HepG2 (cell line): ENCODE measurements at regions not wholly inside any gene's neighbourhood (a gene's known extent, or its start where the extent isn't known, plus 50 kb on each side); places are given as distances from the start of the nearest gene placed in this dataset.

Source experiments
- ATAC-seq: fragments of 200-7000 bp; cut with Tn5 transposase; 3 replicates; pipeline ENCODE4 v1.9.1; 2020; ENCODE audit warnings: mild to moderate bottlenecking, moderate library complexity
- BruUV-seq: library from RNA; stranded (reverse); fragments of 400-500 nt; replicated peaks from 2 replicates; lab custom pipeline; 2021; lab: Mats Ljungman, UMichigan
- CTCF ChIA-PET: fragments of 300-600 bp; formaldehyde crosslinking; extraction: SDS; loops from one replicate; lab custom pipeline; 2021; ENCODE audit warnings: low total read pairs, inconsistent platforms, low intra/inter-chr PET ratio; lab: Yijun Ruan, JAX
- POLR2A ChIA-PET: fragments of 350-600 bp; sonication (Branson Sonifier 250); formaldehyde crosslinking; loops from one replicate; lab custom pipeline; 2020; ENCODE audit warnings: antibody characterized with exemption, inconsistent platforms; lab: Yijun Ruan, JAX
- DNase-seq: peaks from one replicate; pipeline ENCODE4 v3.0.0-alpha.2; 2015; ENCODE audit warnings: low spot score
- FAIRE-seq: peaks from 3 replicates; lab custom pipeline; 2011; peaks lifted over from hg19 to GRCh38; lab: Jason Lieb, UNC
- H2AFZ ChIP-seq: one replicate; pipeline ENCODE4 v1.6.1; 2011; ENCODE audit warnings: low read length, inconsistent platforms
- H3K27ac ChIP-seq: fragments of 300-600 bp; 3 replicates; pipeline ENCODE4 v1.8.0; 2011; ENCODE audit warnings: mixed run types, mild to moderate bottlenecking, mixed read lengths, low read length, inconsistent platforms; ENCODE audit not compliant: insufficient read depth; ENCODE audit errors: extremely low read length
- H3K27me3 ChIP-seq, 2 experiments: fragments of 200-600 bp in 1 of 2; 2 replicates in 1 of 2; 3 replicates in 1 of 2; pipeline versions ENCODE4 v1.6.0 to v1.8.0; 2011; ENCODE audit warnings: low read length in 2 of 2, mild to moderate bottlenecking in 2 of 2, moderate library complexity in 2 of 2, inconsistent platforms in 1 of 2; ENCODE audit not compliant: insufficient read depth in 2 of 2, control insufficient read depth in 1 of 2
- H3K36me3 ChIP-seq, 2 experiments: fragments of 200-600 bp in 1 of 2; replicated peaks in 1 of 2; 2 replicates in 1 of 2; 3 replicates in 1 of 2; pipeline versions ENCODE4 v1.5.1 to v1.8.0; 2011; ENCODE audit warnings: low read length in 2 of 2, inconsistent platforms in 1 of 2; ENCODE audit not compliant: insufficient read depth in 2 of 2, control insufficient read depth in 1 of 2
- H3K4me1 ChIP-seq: 2 replicates; pipeline ENCODE4 v1.5.1; 2012; ENCODE audit warnings: low read length, inconsistent platforms; ENCODE audit not compliant: insufficient read depth
- H3K4me2 ChIP-seq: 2 replicates; pipeline ENCODE4 v1.6.0; 2011; ENCODE audit warnings: low read depth, low read length, inconsistent platforms
- H3K4me3 ChIP-seq, 3 experiments: fragments of 200-600 bp in 1 of 3; sonication (generic), shearing (Covaris generic) in 1 of 3; replicated peaks in 1 of 3; 2 replicates each; pipeline ENCODE4 v1.5.1; 2011 to 2016; ENCODE audit warnings: low read length in 3 of 3, inconsistent platforms in 2 of 3, low read depth in 2 of 3, mild to moderate bottlenecking in 2 of 3, control low read depth in 1 of 3, mixed read lengths in 1 of 3; ENCODE audit not compliant: insufficient read depth in 1 of 3
- H3K79me2 ChIP-seq: one replicate; pipeline ENCODE4 v1.6.1; 2011; ENCODE audit warnings: low read length, inconsistent platforms; ENCODE audit not compliant: insufficient read depth
- H3K9ac ChIP-seq: 2 replicates; pipeline ENCODE4 v1.6.0; 2011; ENCODE audit warnings: mild to moderate bottlenecking, low read depth, low read length, inconsistent platforms; ENCODE audit not compliant: insufficient read depth
- H3K9me3 ChIP-seq: 2 replicates; pipeline ENCODE4 v1.5.1; 2012; ENCODE audit warnings: mild to moderate bottlenecking, low read length
- H4K20me1 ChIP-seq: 2 replicates; pipeline ENCODE4 v1.6.0; 2011; ENCODE audit warnings: inconsistent platforms, mild to moderate bottlenecking, low read length, moderate library complexity; ENCODE audit not compliant: insufficient read depth
- ADNP ChIP-seq: sonication (generic); formaldehyde crosslinking; IDR thresholded peaks from 2 replicates; pipeline ENCODE4 v1.4.0; 2020; ENCODE audit warnings: missing genetic modification reagents
- ATF3 ChIP-seq: sonication (generic); formaldehyde crosslinking; IDR thresholded peaks from 2 replicates; pipeline ENCODE4 v1.4.0; 2020; ENCODE audit warnings: missing genetic modification reagents
- FOXC1 ChIP-seq: sonication (generic); formaldehyde crosslinking; IDR thresholded peaks from 2 replicates; pipeline ENCODE4 v1.8.0; 2022; ENCODE audit warnings: mild to moderate bottlenecking, missing genetic modification reagents, borderline replicate concordance
- MED8 ChIP-seq: sonication (generic); formaldehyde crosslinking; IDR thresholded peaks from 2 replicates; pipeline ENCODE4 v1.8.1; 2023; ENCODE audit warnings: mild to moderate bottlenecking, missing genetic modification reagents; ENCODE audit not compliant: insufficient replicate concordance
- NFKB2 ChIP-seq: sonication (generic); formaldehyde crosslinking; IDR thresholded peaks from 2 replicates; pipeline ENCODE4 v1.4.0; 2020; ENCODE audit warnings: missing genetic modification reagents, borderline replicate concordance
- PAX8 ChIP-seq: sonication (generic); formaldehyde crosslinking; IDR thresholded peaks from 2 replicates; pipeline ENCODE4 v1.8.0; 2022; ENCODE audit warnings: mild to moderate bottlenecking, missing genetic modification reagents, borderline replicate concordance
- REXO4 ChIP-seq: sonication (generic); formaldehyde crosslinking; IDR thresholded peaks from 2 replicates; pipeline ENCODE4 v1.8.0; 2022; ENCODE audit warnings: missing genetic modification reagents, mild to moderate bottlenecking, borderline replicate concordance
- RXRA ChIP-seq: sonication (generic); formaldehyde crosslinking; IDR thresholded peaks from 2 replicates; pipeline ENCODE4 v1.5.1; 2020; ENCODE audit warnings: missing genetic modification reagents
- SP140L ChIP-seq: sonication (generic); formaldehyde crosslinking; IDR thresholded peaks from 2 replicates; pipeline ENCODE4 v1.4.0; 2020; ENCODE audit warnings: missing genetic modification reagents, borderline replicate concordance
- ZNF142 ChIP-seq: sonication (generic); formaldehyde crosslinking; IDR thresholded peaks from 2 replicates; pipeline ENCODE4 v1.4.0; 2020; ENCODE audit warnings: missing genetic modification reagents
- ZNF710 ChIP-seq: sonication (generic); formaldehyde crosslinking; IDR thresholded peaks from 2 replicates; pipeline ENCODE4 v1.5.0; 2020; ENCODE audit warnings: mild to moderate bottlenecking, missing genetic modification reagents, borderline replicate concordance
- WGBS: methylation state at CpG from one replicate; pipeline ENCODE4 v1.1.6; 2017; ENCODE audit warnings: low lambda C conversion rate; 5-methylcytosine and 5-hydroxymethylcytosine counted together
- in situ Hi-C: cut with HindIII; loops from 2 replicates; pipeline ENCODE4 v1.10.0; 2017; ENCODE audit warnings: low pct_unique_long_range_greater_than_20kb; ENCODE audit not compliant: extremely low pct_ligation_motif_present
- intact Hi-C: fragments of 100-400 bp; cut with micrococcal nuclease; formaldehyde crosslinking; loops from one replicate; pipeline ENCODE4 v1.10.0; 2022; ENCODE audit not compliant: unreplicated experiment

- Histone ChIP-seq H3K27me3 (no peaks in the 10 kb centered on the region), H2AFZ (no peak overlapping the region), H3K4me2 (no peak overlapping the region), H3K9me3 (peaks cover 6% of the 10 kb centered on the region; the same call in 1 of the 2 replicates), H4K20me1 (no peaks in the 10 kb centered on the region), H3K27ac (no peak overlapping the region), H3K79me2 (no peaks in the 10 kb centered on the region), H3K4me1 (no peaks in the 10 kb centered on the region), H3K9ac (no peak overlapping the region), H3K36me3 (no peaks in the 10 kb centered on the region), H3K4me3 (no peak overlapping the region)
- no peak for DNase-seq
- in situ Hi-C loops (no loop called here), intact Hi-C loops (no loop called here)
- TF ChIP-seq SP140L (CRISPR knock-in tag) (no peak), FOXC1 (CRISPR knock-in tag) (no peak), ZNF710 (CRISPR knock-in tag) (no peak), MED8 (CRISPR knock-in tag) (no peak)
- no peak for FAIRE-seq
- no TSS peak for BruUV-seq
- POLR2A ChIA-PET = no interaction called here
- CTCF ChIA-PET = no interaction called here
- ATAC-seq = no peak
- WGBS = 9% methylated on average over 2 of the region's 2 CpGs
These were observed 113.8 kb upstream of the GLI3 start for GRCh38 chr7:42350801-42351200.

GRCh38 chr7:42348631-42349030, 111.6 kb upstream of the GLI3 start:
- Histone ChIP-seq H3K36me3 (no peaks in the 10 kb centered on the region), H3K4me2 (no peak overlapping the region), H2AFZ (no peak overlapping the region), H3K9me3 (no peaks in the 10 kb centered on the region), H4K20me1 (no peaks in the 10 kb centered on the region), H3K27me3 (no peaks in the 10 kb centered on the region), H3K79me2 (no peaks in the 10 kb centered on the region), H3K27ac (no peak overlapping the region), H3K9ac (no peak overlapping the region), H3K4me3 (no peak overlapping the region), H3K4me1 (no peaks in the 10 kb centered on the region)
- BruUV-seq = no TSS peak
- intact Hi-C loops = no loop called here
- CTCF ChIA-PET = no interaction called here
- POLR2A ChIA-PET = no interaction called here
- WGBS = 8% methylated on average over 3 of the region's 3 CpGs
- FAIRE-seq = no peak
- no peak for DNase-seq
- in situ Hi-C loops = no loop called here
- ATAC-seq = no peak
- TF ChIP-seq ZNF142 (CRISPR knock-in tag) (no peak), REXO4 (CRISPR knock-in tag) (no peak), PAX8 (CRISPR knock-in tag) (no peak), RXRA (no peak), ADNP (CRISPR knock-in tag) (no peak), NFKB2 (CRISPR knock-in tag) (no peak), ATF3 (CRISPR knock-in tag) (no peak)
